Right lobe of liver (tissue), 6 donors: ENCODE measurements at regions not wholly inside any gene's neighbourhood (a gene's known extent, or its start where the extent isn't known, plus 50 kb on each side); places are given as distances from the start of the nearest gene placed in this dataset.

ENCODE experiments used
- ATAC-seq, 4 donors: fragments of 200-7000 bp; cut with Tn5 transposase; one replicate each; pipeline ENCODE4 v1.9.1; 2020; ENCODE audit warnings: mild to moderate bottlenecking in 4 of 4, moderate library complexity in 4 of 4
- DNase-seq, 3 donors: peaks; one replicate each; pipeline ENCODE4 v3.0.0-alpha.2; 2020
- H3K27ac ChIP-seq, 3 donors: fragments of 200-600 bp; one replicate each; pipeline ENCODE4 v1.8.0; 2022
- H3K27me3 ChIP-seq, 2 donors: fragments of 200-600 bp; one replicate each; pipeline ENCODE4 v1.8.0; 2022
- H3K36me3 ChIP-seq, 4 donors: fragments of 200-600 bp; sonication (generic) in 1 of 4; one replicate each; pipeline versions ENCODE4 v1.5.1 to v1.8.0; 2017 to 2022; ENCODE audit warnings: control low read depth in 1 of 4
- H3K4me1 ChIP-seq, 4 donors: fragments of 200-600 bp; sonication (generic) in 1 of 4; one replicate each; pipeline versions ENCODE4 v1.5.1 to v1.8.0; 2017 to 2022; ENCODE audit warnings: control low read depth in 1 of 4
- H3K4me3 ChIP-seq, 3 donors: fragments of 200-600 bp; one replicate each; pipeline ENCODE4 v1.8.0; 2022
- H3K9me3 ChIP-seq, 4 donors: fragments of 200-600 bp; sonication (generic) in 1 of 4; one replicate each; pipeline versions ENCODE4 v1.5.1 to v1.8.0; 2017 to 2022; ENCODE audit warnings: control low read depth in 1 of 4
- CTCF ChIP-seq, 4 donors: fragments of 200-600 bp in 3 of 4; fragments of 450-650 bp in 1 of 4; IDR thresholded peaks; one replicate each; pipeline versions ENCODE4 v1.5.1 to v1.8.0; 2016 to 2022; ENCODE audit warnings: antibody characterized with exemption in 4 of 4, mild to moderate bottlenecking in 2 of 4
- POLR2A ChIP-seq: fragments of 450-650 bp; IDR thresholded peaks from one replicate; pipeline ENCODE4 v1.6.1; 2017; ENCODE audit warnings: antibody characterized with exemption, mild to moderate bottlenecking
- WGBS: methylation state at CpG from one replicate; pipeline ENCODE4 v1.1.6; 2018; ENCODE audit warnings: low coverage, low lambda C conversion rate; ENCODE audit not compliant: insufficient coverage; ENCODE audit errors: missing lambda C conversion rate; 5-methylcytosine and 5-hydroxymethylcytosine counted together
- intact Hi-C, 2 donors: fragments of 100-400 bp; cut with DNase I; formaldehyde crosslinking; loops; one replicate each; pipeline versions ENCODE4 v1.11.2 to v1.14.1; 2022
- donor health status: DM: no; HTN: yes; CAD: no.
- donor health status: DM: no; HTN: no; CAD: no.
- donor health status: DM: no; HTN: no; CAD: no.
- donor health status: DM: no; HTN: yes; CAD: no.
- donor health status: DM: no; HTN: yes; CAD: no.

GRCh38 chr1:43072314-43072713 is 99.8 kb downstream of the EBNA1BP2 start:
- H3K9me3 ChIP-seq: no peaks in the 10 kb centered on the region
- WGBS: 86% methylated on average over 4 of the region's 4 CpGs
- intact Hi-C loops: loop anchor here (5.0 to 10.0 kb wide), 3 partner anchors 155 to 298 kb away; no protein-coding TSS in a partner anchor
- peaks cover 0 to 2% (median 0%) of the 10 kb centered on the region in 4 donors for H3K4me1 ChIP-seq
- H3K4me3 ChIP-seq: no peak overlapping the region
- H3K27ac ChIP-seq: no peak overlapping the region
- no peak for DNase-seq
- H3K36me3 ChIP-seq: no peaks in the 10 kb centered on the region
- H3K27me3 ChIP-seq: no peaks in the 10 kb centered on the region
- no peak for ATAC-seq
- TF ChIP-seq CTCF (IDR thresholded peaks at IDR 0.05): no peak
- no peak for TF ChIP-seq POLR2A

GRCh38 chr1:43071241-43071640 is 100.8 kb downstream of the EBNA1BP2 start:
- no peaks in the 10 kb centered on the region for H3K27me3 ChIP-seq

GRCh38 chr1:43069461-43070050 is 102.5 kb downstream of the EBNA1BP2 start:
- H3K4me1 ChIP-seq: peaks cover 0 to 2% (median 0%) of the 10 kb centered on the region in 4 donors
- no peaks in the 10 kb centered on the region for H3K36me3 ChIP-seq
- H3K27me3 ChIP-seq: no peaks in the 10 kb centered on the region
- H3K4me3 ChIP-seq: no peak overlapping the region
- no peak for TF ChIP-seq POLR2A
- intact Hi-C loops: loop anchor here (5.0 to 10.0 kb wide), 3 partner anchors 152 to 295 kb away; no protein-coding TSS in a partner anchor
- no peak for DNase-seq
- peak in 1 of 4 donors; percentile 11 for ATAC-seq
- H3K9me3 ChIP-seq: no peaks in the 10 kb centered on the region
- H3K27ac ChIP-seq: no peak overlapping the region
- WGBS: 100% methylated on average over 1 of the region's 12 CpGs

More at GRCh38 chr1:43071241-43071640, 100.8 kb downstream of the EBNA1BP2 start:
- TF ChIP-seq POLR2A (no peak), CTCF (IDR thresholded peaks at IDR 0.05) (no peak)
- Histone ChIP-seq H3K36me3 (no peaks in the 10 kb centered on the region), H3K27ac (no peak overlapping the region), H3K4me1 (peaks cover 0 to 2% (median 0%) of the 10 kb centered on the region in 4 donors), H3K4me3 (no peak overlapping the region), H3K9me3 (no peaks in the 10 kb centered on the region)
- DNase-seq (no peak), ATAC-seq (no peak)
- intact Hi-C loops: loop anchor here (5.0 to 10.0 kb wide), 3 partner anchors 154 to 296 kb away; no protein-coding TSS in a partner anchor
- 86% methylated on average over 2 of the region's 2 CpGs for WGBS

GRCh38 chr1:43068911-43069310 is 103.2 kb downstream of the EBNA1BP2 start:
- no peaks in the 10 kb centered on the region for H3K27me3 ChIP-seq
- H3K27ac ChIP-seq: no peak overlapping the region
- H3K4me3 ChIP-seq: no peak overlapping the region
- no peaks in the 10 kb centered on the region for H3K9me3 ChIP-seq
- peaks cover 0 to 2% (median 0%) of the 10 kb centered on the region in 4 donors for H3K4me1 ChIP-seq
- DNase-seq: no peak
- no peak for ATAC-seq
- TF ChIP-seq CTCF (IDR thresholded peaks at IDR 0.05) (no peak), POLR2A (no peak)
- no peaks in the 10 kb centered on the region for H3K36me3 ChIP-seq
- intact Hi-C loops: no loop called here
- 70% methylated on average over 2 of the region's 6 CpGs for WGBS

GRCh38 chr1:43067977-43068751 is 103.9 kb downstream of the EBNA1BP2 start:
- DNase-seq: peak in 1 of 3 donors; percentile 28
- no peaks in the 10 kb centered on the region for H3K36me3 ChIP-seq
- peaks cover 0 to 2% (median 0%) of the 10 kb centered on the region in 4 donors for H3K4me1 ChIP-seq
- intact Hi-C loops: no loop called here
- TF ChIP-seq POLR2A (no peak), CTCF (IDR thresholded peaks at IDR 0.05) (no peak)
- peak overlapping the region; percentile 14 to 39 (median 26) for H3K4me3 ChIP-seq
- no peaks in the 10 kb centered on the region for H3K27me3 ChIP-seq
- no peak overlapping the region for H3K27ac ChIP-seq
- 12% methylated on average over 16 of the region's 60 CpGs for WGBS
- no peaks in the 10 kb centered on the region for H3K9me3 ChIP-seq
- ATAC-seq: peak in 3 of 4 donors; percentile 12 to 48 (median 22)
